GM23338 (cell line): ENCODE measurements at regions not wholly inside any gene's neighbourhood (a gene's known extent, or its start where the extent isn't known, plus 50 kb on each side); places are given as distances from the start of the nearest gene placed in this dataset.

Experiments
- ATAC-seq: fragments of 200-7000 bp; cut with Tn5 transposase; 3 replicates; pipeline ENCODE4 v1.9.1; 2020
- DNase-seq: peaks from one replicate; pipeline ENCODE4 v3.0.0-alpha.2; 2015; ENCODE audit warnings: low spot score
- H2AFZ ChIP-seq: fragments of 200-600 bp; sonication (generic); 2 replicates; pipeline ENCODE4 v1.8.0; 2016; ENCODE audit warnings: antibody characterized with exemption, mild to moderate bottlenecking, moderate library complexity
- H3F3A ChIP-seq: fragments of 200-600 bp; sonication (generic); replicated peaks from 2 replicates; pipeline ENCODE4 v1.8.0; 2017; ENCODE audit warnings: antibody characterized with exemption, mixed run types, low read depth
- H3K27ac ChIP-seq: fragments of 200-600 bp; sonication (generic); 2 replicates; pipeline ENCODE4 v1.6.1; 2016; ENCODE audit warnings: low read depth
- H3K27me3 ChIP-seq: fragments of 200-600 bp; sonication (generic); 2 replicates; pipeline ENCODE4 v1.8.0; 2016; ENCODE audit warnings: mild to moderate bottlenecking, mixed run types, moderate library complexity; ENCODE audit not compliant: insufficient read depth
- H3K36me3 ChIP-seq: fragments of 200-600 bp; sonication (generic); 2 replicates; pipeline ENCODE4 v1.8.0; 2016; ENCODE audit warnings: mild to moderate bottlenecking; ENCODE audit not compliant: insufficient read depth
- H3K4me1 ChIP-seq: fragments of 200-600 bp; sonication (generic); 2 replicates; pipeline ENCODE4 v1.8.0; 2016; ENCODE audit warnings: mild to moderate bottlenecking, moderate library complexity; ENCODE audit not compliant: insufficient read depth
- H3K4me2 ChIP-seq: fragments of 200-600 bp; sonication (generic); 2 replicates; pipeline ENCODE4 v1.7.1; 2017; ENCODE audit warnings: mixed run types
- H3K4me3 ChIP-seq: fragments of 200-600 bp; sonication (generic); 2 replicates; pipeline ENCODE4 v1.6.1; 2016; ENCODE audit warnings: mixed run types
- H3K79me2 ChIP-seq: fragments of 200-600 bp; sonication (generic); replicated peaks from 2 replicates; pipeline ENCODE4 v1.8.0; 2017; ENCODE audit warnings: mild to moderate bottlenecking; ENCODE audit not compliant: insufficient read depth
- H3K9me2 ChIP-seq: fragments of 200-600 bp; sonication (generic); 2 replicates; pipeline ENCODE4 v1.8.0; 2017; ENCODE audit not compliant: insufficient read depth
- H4K20me1 ChIP-seq: fragments of 200-600 bp; sonication (generic); replicated peaks from 2 replicates; pipeline ENCODE4 v1.8.0; 2017; ENCODE audit warnings: mild to moderate bottlenecking; ENCODE audit not compliant: insufficient read depth
- H3K27ac Mint-ChIP-seq: 2 replicates; pipeline ENCODE4 v1.8.0; 2020; ENCODE audit warnings: inconsistent platforms, mild to moderate bottlenecking, moderate library complexity, mixed read lengths
- H3K27me3 Mint-ChIP-seq: 3 replicates; pipeline ENCODE4 v1.8.0; 2022; ENCODE audit warnings: low read depth, mild to moderate bottlenecking, moderate library complexity, mixed read lengths, inconsistent platforms; ENCODE audit not compliant: insufficient read depth, poor library complexity
- H3K36me3 Mint-ChIP-seq: 3 replicates; pipeline ENCODE4 v1.8.0; 2021; ENCODE audit warnings: low read depth, mild to moderate bottlenecking, inconsistent platforms, moderate library complexity, mixed read lengths
- H3K4me1 Mint-ChIP-seq: 3 replicates; pipeline ENCODE4 v1.8.0; 2020; ENCODE audit warnings: mild to moderate bottlenecking, inconsistent platforms, mixed read lengths
- H3K4me3 Mint-ChIP-seq: 3 replicates; pipeline ENCODE4 v1.8.0; 2021; ENCODE audit warnings: moderate library complexity, mild to moderate bottlenecking, inconsistent platforms, mixed read lengths
- H3K9me3 Mint-ChIP-seq: 3 replicates; pipeline ENCODE4 v1.8.0; 2020; ENCODE audit warnings: moderate library complexity, mild to moderate bottlenecking, inconsistent platforms, mixed read lengths
- CREB1 ChIP-seq: fragments of 250-450 bp; sonication (Bioruptor Pico); IDR thresholded peaks from 2 replicates; pipeline ENCODE4 v1.5.0; 2020; ENCODE audit warnings: low read depth, mild to moderate bottlenecking, moderate library complexity
- EZH2 ChIP-seq: fragments of 200-600 bp; sonication (generic); IDR thresholded peaks from one replicate; pipeline ENCODE4 v1.8.0; 2017; ENCODE audit warnings: antibody characterized with exemption, mild to moderate bottlenecking, low read depth; ENCODE audit not compliant: unreplicated experiment
- EZH2phosphoT487 ChIP-seq: fragments of 200-600 bp; sonication (generic); IDR thresholded peaks from one replicate; pipeline ENCODE4 v1.8.1; 2018; ENCODE audit warnings: antibody characterized with exemption; ENCODE audit not compliant: unreplicated experiment
- JUNB ChIP-seq: IDR thresholded peaks from one replicate; pipeline ENCODE4 v1.6.1; 2016; ENCODE audit warnings: antibody characterized with exemption; ENCODE audit not compliant: unreplicated experiment
- NANOG ChIP-seq: IDR thresholded peaks from 2 replicates; pipeline ENCODE4 v1.6.1; 2016; ENCODE audit warnings: antibody characterized with exemption, borderline replicate concordance
- POLR2AphosphoS5 ChIP-seq: IDR thresholded peaks from 2 replicates; pipeline ENCODE4 v1.6.1; 2016; ENCODE audit warnings: antibody characterized with exemption, low read depth
- STAT1 ChIP-seq: IDR thresholded peaks from one replicate; pipeline ENCODE4 v1.6.1; 2016; ENCODE audit warnings: antibody characterized with exemption; ENCODE audit not compliant: unreplicated experiment
- ZNF114 ChIP-seq: fragments of 250-450 bp; sonication (Bioruptor Pico); IDR thresholded peaks from 2 replicates; pipeline ENCODE4 v1.5.0; 2020; ENCODE audit warnings: mild to moderate bottlenecking, moderate library complexity
- ZNF331 ChIP-seq: fragments of 250-450 bp; sonication (Bioruptor Pico); IDR thresholded peaks from 2 replicates; pipeline ENCODE4 v1.5.0; 2020; ENCODE audit warnings: low read depth, mild to moderate bottlenecking, moderate library complexity
- TF ChIP-seq, protein P1 (sequence below): IDR thresholded peaks from 2 replicates; pipeline ENCODE4 v1.6.1; 2016; ENCODE audit warnings: antibody characterized with exemption
- TF ChIP-seq, protein P2 (sequence below), 2 experiments: fragments of 200-600 bp in 1 of 2; sonication (generic) in 1 of 2; conservative IDR thresholded peaks; 2 replicates each; pipeline versions ENCODE4 v1.5.1 to v1.6.1; 2016 to 2017; ENCODE audit warnings: antibody characterized with exemption in 2 of 2, low read depth in 2 of 2, mild to moderate bottlenecking in 2 of 2, moderate library complexity in 1 of 2
- TF ChIP-seq, protein P3 (sequence below): IDR thresholded peaks from one replicate; pipeline ENCODE4 v1.6.1; 2018; ENCODE audit warnings: antibody characterized with exemption; ENCODE audit not compliant: unreplicated experiment

DNA sequence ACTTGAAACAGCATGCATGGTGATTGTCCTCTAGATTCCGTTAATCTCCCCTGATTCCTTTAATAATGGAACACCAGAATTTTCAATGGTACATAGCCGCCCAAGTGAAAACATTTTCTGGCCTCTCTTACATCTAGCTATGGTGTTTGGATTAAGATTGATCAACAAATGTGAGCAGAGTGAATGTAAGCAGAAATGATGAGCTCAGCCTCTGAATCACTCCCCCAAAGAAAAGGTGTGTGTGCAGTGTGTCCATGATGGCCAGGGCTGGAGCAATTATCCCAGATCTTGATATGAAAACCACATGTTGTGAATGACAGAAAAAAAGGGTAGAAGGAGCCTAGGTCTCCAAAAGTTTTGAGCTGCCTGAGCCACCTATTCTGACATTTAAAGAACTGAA is 55.3 kb downstream of the OR2K2 start:
- H2AFZ ChIP-seq, result no peak overlapping the region
- H3K79me2 ChIP-seq, result no peaks in the 10 kb centered on the region
- H3K4me1 Mint-ChIP-seq, result peaks cover 3% of the 10 kb centered on the region; the same call in 2 of the 3 replicates
- no peaks in the 10 kb centered on the region for H3K36me3 ChIP-seq
- no peak overlapping the region for H3K4me3 Mint-ChIP-seq
- DNase-seq (no peak), ATAC-seq (no peak)
- TF ChIP-seq ZNF114 (CRISPR knock-in tag), result no peak
- TF ChIP-seq, protein P1, sequence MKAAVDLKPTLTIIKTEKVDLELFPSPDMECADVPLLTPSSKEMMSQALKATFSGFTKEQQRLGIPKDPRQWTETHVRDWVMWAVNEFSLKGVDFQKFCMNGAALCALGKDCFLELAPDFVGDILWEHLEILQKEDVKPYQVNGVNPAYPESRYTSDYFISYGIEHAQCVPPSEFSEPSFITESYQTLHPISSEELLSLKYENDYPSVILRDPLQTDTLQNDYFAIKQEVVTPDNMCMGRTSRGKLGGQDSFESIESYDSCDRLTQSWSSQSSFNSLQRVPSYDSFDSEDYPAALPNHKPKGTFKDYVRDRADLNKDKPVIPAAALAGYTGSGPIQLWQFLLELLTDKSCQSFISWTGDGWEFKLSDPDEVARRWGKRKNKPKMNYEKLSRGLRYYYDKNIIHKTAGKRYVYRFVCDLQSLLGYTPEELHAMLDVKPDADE, result no peak
- TF ChIP-seq EZH2, result no peak
- TF ChIP-seq ZNF331 (CRISPR knock-in tag), result no peak
- TF ChIP-seq, protein P2, sequence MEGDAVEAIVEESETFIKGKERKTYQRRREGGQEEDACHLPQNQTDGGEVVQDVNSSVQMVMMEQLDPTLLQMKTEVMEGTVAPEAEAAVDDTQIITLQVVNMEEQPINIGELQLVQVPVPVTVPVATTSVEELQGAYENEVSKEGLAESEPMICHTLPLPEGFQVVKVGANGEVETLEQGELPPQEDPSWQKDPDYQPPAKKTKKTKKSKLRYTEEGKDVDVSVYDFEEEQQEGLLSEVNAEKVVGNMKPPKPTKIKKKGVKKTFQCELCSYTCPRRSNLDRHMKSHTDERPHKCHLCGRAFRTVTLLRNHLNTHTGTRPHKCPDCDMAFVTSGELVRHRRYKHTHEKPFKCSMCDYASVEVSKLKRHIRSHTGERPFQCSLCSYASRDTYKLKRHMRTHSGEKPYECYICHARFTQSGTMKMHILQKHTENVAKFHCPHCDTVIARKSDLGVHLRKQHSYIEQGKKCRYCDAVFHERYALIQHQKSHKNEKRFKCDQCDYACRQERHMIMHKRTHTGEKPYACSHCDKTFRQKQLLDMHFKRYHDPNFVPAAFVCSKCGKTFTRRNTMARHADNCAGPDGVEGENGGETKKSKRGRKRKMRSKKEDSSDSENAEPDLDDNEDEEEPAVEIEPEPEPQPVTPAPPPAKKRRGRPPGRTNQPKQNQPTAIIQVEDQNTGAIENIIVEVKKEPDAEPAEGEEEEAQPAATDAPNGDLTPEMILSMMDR (conservative IDR thresholded peaks at IDR 0.05; ENCODE audit: low read depth in 2 of 2), result no peak
- no peak for TF ChIP-seq EZH2phosphoT487
- TF ChIP-seq STAT1, result no peak
- no peak for TF ChIP-seq JUNB
- no peak for TF ChIP-seq NANOG
- no peak for TF ChIP-seq CREB1 (CRISPR knock-in tag)
- H3K27me3 ChIP-seq, result no peaks in the 10 kb centered on the region
- no peak overlapping the region for H3K4me2 ChIP-seq
- H3K9me2 ChIP-seq, result no peaks in the 10 kb centered on the region; the same call in 1 of the 2 replicates
- peaks cover 2% of the 10 kb centered on the region for H3K27me3 Mint-ChIP-seq
- H3K4me1 ChIP-seq, result no peaks in the 10 kb centered on the region; the same call in 1 of the 2 replicates
- no peak overlapping the region for H3K4me3 ChIP-seq
- H3K9me3 Mint-ChIP-seq, result no peaks in the 10 kb centered on the region
- H3K36me3 Mint-ChIP-seq, result no peaks in the 10 kb centered on the region
- H3K27ac ChIP-seq, result no peak overlapping the region
- no peaks in the 10 kb centered on the region for H4K20me1 ChIP-seq
- H3F3A ChIP-seq, result no peaks in the 10 kb centered on the region
- H3K27ac Mint-ChIP-seq, result no peak overlapping the region

DNA sequence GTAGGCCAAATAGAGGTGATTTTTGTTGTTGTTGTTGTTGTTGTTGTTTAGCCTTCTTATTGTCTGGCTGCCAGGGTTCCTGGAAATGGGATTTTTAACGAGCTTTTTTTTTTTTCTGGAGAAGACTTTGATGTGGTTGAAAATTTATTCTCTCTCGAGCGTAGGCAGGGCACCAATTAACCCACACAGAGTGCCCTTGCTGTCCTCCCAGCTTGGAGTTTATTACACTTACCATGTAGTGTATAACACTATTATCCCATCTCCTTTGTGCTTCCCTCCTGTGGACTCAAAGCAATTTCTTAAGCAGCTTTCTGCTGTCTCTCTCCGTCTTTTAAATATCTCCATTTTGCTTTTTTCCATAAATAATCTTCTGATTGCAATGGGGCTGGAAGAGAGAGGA is 57.4 kb downstream of the OR2K2 start:
- H3K4me1 ChIP-seq, result no peaks in the 10 kb centered on the region; the same call in 1 of the 2 replicates
- no peaks in the 10 kb centered on the region for H3K27me3 ChIP-seq
- Mint-ChIP-seq H3K4me1 (peaks cover 3% of the 10 kb centered on the region; the same call in 2 of the 3 replicates), H3K36me3 (no peaks in the 10 kb centered on the region; the same call in 2 of the 3 replicates), H3K27ac (no peak overlapping the region), H3K27me3 (peaks cover 2% of the 10 kb centered on the region), H3K9me3 (peaks cover under 1% of the 10 kb centered on the region), H3K4me3 (no peak overlapping the region)
- DNase-seq, result no peak
- no peak overlapping the region for H3K4me2 ChIP-seq
- no peaks in the 10 kb centered on the region for H3F3A ChIP-seq
- H3K36me3 ChIP-seq, result no peaks in the 10 kb centered on the region
- no peaks in the 10 kb centered on the region; the same call in 1 of the 2 replicates for H3K9me2 ChIP-seq
- no peaks in the 10 kb centered on the region for H4K20me1 ChIP-seq
- H3K79me2 ChIP-seq, result no peaks in the 10 kb centered on the region
- no peak for ATAC-seq
- no peak overlapping the region; the same call in 1 of the 2 replicates for H2AFZ ChIP-seq
- H3K27ac ChIP-seq, result no peak overlapping the region
- no peak overlapping the region for H3K4me3 ChIP-seq
- no peak for TF ChIP-seq NANOG
- no peak for TF ChIP-seq POLR2AphosphoS5
- TF ChIP-seq ZNF114 (CRISPR knock-in tag), result no peak
- TF ChIP-seq EZH2, result no peak
- TF ChIP-seq, protein P3, sequence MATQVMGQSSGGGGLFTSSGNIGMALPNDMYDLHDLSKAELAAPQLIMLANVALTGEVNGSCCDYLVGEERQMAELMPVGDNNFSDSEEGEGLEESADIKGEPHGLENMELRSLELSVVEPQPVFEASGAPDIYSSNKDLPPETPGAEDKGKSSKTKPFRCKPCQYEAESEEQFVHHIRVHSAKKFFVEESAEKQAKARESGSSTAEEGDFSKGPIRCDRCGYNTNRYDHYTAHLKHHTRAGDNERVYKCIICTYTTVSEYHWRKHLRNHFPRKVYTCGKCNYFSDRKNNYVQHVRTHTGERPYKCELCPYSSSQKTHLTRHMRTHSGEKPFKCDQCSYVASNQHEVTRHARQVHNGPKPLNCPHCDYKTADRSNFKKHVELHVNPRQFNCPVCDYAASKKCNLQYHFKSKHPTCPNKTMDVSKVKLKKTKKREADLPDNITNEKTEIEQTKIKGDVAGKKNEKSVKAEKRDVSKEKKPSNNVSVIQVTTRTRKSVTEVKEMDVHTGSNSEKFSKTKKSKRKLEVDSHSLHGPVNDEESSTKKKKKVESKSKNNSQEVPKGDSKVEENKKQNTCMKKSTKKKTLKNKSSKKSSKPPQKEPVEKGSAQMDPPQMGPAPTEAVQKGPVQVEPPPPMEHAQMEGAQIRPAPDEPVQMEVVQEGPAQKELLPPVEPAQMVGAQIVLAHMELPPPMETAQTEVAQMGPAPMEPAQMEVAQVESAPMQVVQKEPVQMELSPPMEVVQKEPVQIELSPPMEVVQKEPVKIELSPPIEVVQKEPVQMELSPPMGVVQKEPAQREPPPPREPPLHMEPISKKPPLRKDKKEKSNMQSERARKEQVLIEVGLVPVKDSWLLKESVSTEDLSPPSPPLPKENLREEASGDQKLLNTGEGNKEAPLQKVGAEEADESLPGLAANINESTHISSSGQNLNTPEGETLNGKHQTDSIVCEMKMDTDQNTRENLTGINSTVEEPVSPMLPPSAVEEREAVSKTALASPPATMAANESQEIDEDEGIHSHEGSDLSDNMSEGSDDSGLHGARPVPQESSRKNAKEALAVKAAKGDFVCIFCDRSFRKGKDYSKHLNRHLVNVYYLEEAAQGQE, result no peak
- no peak for TF ChIP-seq STAT1
- TF ChIP-seq CREB1 (CRISPR knock-in tag), result no peak
- no peak for TF ChIP-seq ZNF331 (CRISPR knock-in tag)
- TF ChIP-seq, protein P2 (conservative IDR thresholded peaks at IDR 0.05; ENCODE audit: low read depth in 2 of 2), result no peak
- no peak for TF ChIP-seq EZH2phosphoT487
- TF ChIP-seq, protein P1, result no peak
- no peak for TF ChIP-seq JUNB
